Smooth muscle cell (in vitro differentiated cells): ENCODE measurements at regions not wholly inside any gene's neighbourhood (a gene's known extent, or its start where the extent isn't known, plus 50 kb on each side); places are given as distances from the start of the nearest gene placed in this dataset.

Experiments used
- DNase-seq: peaks from one replicate; lab custom pipeline; 2025; ENCODE audit not compliant: unreplicated experiment; lab: John Stamatoyannopoulos, UW
- H2AFZ ChIP-seq: fragments of 200-600 bp; sonication (generic); 2 replicates; pipeline ENCODE4 v1.6.0; 2016; ENCODE audit warnings: antibody characterized with exemption, low read depth, mild to moderate bottlenecking
- H3F3A ChIP-seq: fragments of 200-600 bp; sonication (generic); 2 replicates; pipeline ENCODE4 v1.6.0; 2017; ENCODE audit warnings: antibody characterized with exemption, low read depth
- H3K27ac ChIP-seq: fragments of 200-600 bp; sonication (generic); 2 replicates; pipeline ENCODE4 v1.5.1; 2016; ENCODE audit warnings: low read depth, mild to moderate bottlenecking
- H3K27me3 ChIP-seq: fragments of 200-600 bp; sonication (generic); 2 replicates; pipeline ENCODE4 v1.6.1; 2016; ENCODE audit warnings: low read depth, mild to moderate bottlenecking
- H3K36me3 ChIP-seq: fragments of 200-600 bp; sonication (generic); 2 replicates; pipeline ENCODE4 v1.5.1; 2016; ENCODE audit warnings: low read depth
- H3K4me1 ChIP-seq: fragments of 200-600 bp; sonication (generic); 2 replicates; pipeline ENCODE4 v1.5.1; 2016; ENCODE audit warnings: low read depth
- H3K4me2 ChIP-seq: fragments of 200-600 bp; sonication (generic); 2 replicates; pipeline ENCODE4 v1.6.0; 2016; ENCODE audit warnings: mild to moderate bottlenecking
- H3K4me3 ChIP-seq: fragments of 200-600 bp; sonication (generic); 2 replicates; pipeline ENCODE4 v1.5.1; 2016; ENCODE audit warnings: mild to moderate bottlenecking
- H3K79me2 ChIP-seq: fragments of 200-600 bp; sonication (generic); 2 replicates; pipeline ENCODE4 v1.6.0; 2016; ENCODE audit warnings: low read depth, mild to moderate bottlenecking
- H3K9ac ChIP-seq: fragments of 200-600 bp; sonication (generic); 2 replicates; pipeline ENCODE4 v1.6.0; 2016; ENCODE audit warnings: low read depth
- H3K9me3 ChIP-seq: fragments of 200-600 bp; sonication (generic); replicated peaks from 2 replicates; pipeline ENCODE4 v1.5.1; 2016; ENCODE audit warnings: low read depth
- H4K20me1 ChIP-seq: fragments of 200-600 bp; sonication (generic); 2 replicates; pipeline ENCODE4 v1.6.0; 2016; ENCODE audit warnings: low read depth
- WGBS: methylation state at CpG from one replicate; pipeline ENCODE4 v1.1.7; 2016; ENCODE audit warnings: low lambda C conversion rate; 5-methylcytosine and 5-hydroxymethylcytosine counted together
- TF ChIP-seq, protein P1 (sequence below): fragments of 200-600 bp; sonication (generic); IDR thresholded peaks from 2 replicates; pipeline ENCODE4 v1.5.1; 2017; ENCODE audit warnings: borderline replicate concordance, mild to moderate bottlenecking, antibody characterized with exemption; ENCODE audit not compliant: insufficient read depth, poor library complexity, severe bottlenecking

DNA sequence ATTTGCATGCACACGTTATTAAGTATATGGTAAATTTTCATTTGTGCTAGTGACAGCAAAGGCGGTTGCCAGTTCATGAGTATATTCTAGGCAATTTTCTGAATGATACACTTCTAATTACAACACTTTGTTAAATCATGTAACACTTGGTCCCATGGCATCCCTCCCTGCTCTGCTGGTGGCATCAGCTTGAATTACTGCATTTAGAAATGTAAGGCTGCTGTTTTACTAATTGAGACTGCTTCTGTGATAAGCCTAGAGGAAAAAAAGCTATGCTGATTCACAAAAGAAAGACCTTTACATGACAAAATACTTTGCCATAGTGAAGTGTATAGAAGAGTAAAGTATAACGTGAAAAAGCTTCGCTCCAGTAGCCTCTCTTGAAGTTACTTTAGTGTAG, 636.1 kb downstream of the KCNH5 start:
- no peaks in the 10 kb centered on the region for H3K27me3 ChIP-seq
- H4K20me1 ChIP-seq, result no peaks in the 10 kb centered on the region
- H3K9me3 ChIP-seq, result no peaks in the 10 kb centered on the region
- H3K4me1 ChIP-seq, result no peaks in the 10 kb centered on the region
- peak overlapping the region; percentile 40 for H3K9ac ChIP-seq
- WGBS, result 77% methylated on average over 4 of the region's 4 CpGs
- DNase-seq, result no peak
- peaks cover 4% of the 10 kb centered on the region for H3F3A ChIP-seq
- no peaks in the 10 kb centered on the region for H3K79me2 ChIP-seq
- TF ChIP-seq, protein P1, sequence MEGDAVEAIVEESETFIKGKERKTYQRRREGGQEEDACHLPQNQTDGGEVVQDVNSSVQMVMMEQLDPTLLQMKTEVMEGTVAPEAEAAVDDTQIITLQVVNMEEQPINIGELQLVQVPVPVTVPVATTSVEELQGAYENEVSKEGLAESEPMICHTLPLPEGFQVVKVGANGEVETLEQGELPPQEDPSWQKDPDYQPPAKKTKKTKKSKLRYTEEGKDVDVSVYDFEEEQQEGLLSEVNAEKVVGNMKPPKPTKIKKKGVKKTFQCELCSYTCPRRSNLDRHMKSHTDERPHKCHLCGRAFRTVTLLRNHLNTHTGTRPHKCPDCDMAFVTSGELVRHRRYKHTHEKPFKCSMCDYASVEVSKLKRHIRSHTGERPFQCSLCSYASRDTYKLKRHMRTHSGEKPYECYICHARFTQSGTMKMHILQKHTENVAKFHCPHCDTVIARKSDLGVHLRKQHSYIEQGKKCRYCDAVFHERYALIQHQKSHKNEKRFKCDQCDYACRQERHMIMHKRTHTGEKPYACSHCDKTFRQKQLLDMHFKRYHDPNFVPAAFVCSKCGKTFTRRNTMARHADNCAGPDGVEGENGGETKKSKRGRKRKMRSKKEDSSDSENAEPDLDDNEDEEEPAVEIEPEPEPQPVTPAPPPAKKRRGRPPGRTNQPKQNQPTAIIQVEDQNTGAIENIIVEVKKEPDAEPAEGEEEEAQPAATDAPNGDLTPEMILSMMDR, result no peak
- peak overlapping the region; percentile 51 for H2AFZ ChIP-seq
- peak overlapping the region; percentile 24 for H3K4me2 ChIP-seq
- peak overlapping the region; percentile 86 for H3K27ac ChIP-seq
- no peaks in the 10 kb centered on the region for H3K36me3 ChIP-seq
- no peak overlapping the region for H3K4me3 ChIP-seq

DNA sequence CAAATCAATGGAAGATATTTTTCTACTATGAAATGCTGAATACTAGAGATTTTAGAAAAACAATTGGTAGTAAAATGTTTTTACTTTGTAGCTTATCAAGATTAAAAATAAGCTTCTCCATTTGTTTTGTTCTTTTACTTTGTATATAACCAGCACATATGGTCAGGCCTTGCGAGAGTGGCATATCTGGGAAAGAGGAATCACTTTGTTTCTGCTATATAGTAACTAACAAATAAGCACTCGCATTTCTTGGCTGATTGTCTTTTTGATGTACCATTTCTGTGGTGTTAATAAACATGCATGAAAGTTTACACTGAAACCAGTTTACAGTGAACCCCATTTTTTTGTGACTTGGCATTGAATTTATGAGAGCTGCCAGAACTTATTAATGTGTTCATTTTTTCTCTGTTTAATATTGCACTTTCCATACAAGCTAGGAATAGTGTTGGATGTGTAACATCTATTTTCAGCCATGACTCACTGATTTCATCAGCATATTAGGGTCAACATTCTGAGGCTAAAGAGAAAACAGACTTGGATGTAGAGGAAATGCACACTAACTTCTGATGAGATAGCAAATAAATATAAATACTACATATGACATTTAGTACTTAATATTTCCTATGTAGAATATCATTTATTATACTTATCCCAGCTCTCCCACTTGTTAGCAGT, 635.5 kb downstream of the KCNH5 start:
- H3K4me1 ChIP-seq, result no peaks in the 10 kb centered on the region
- H3K36me3 ChIP-seq, result no peaks in the 10 kb centered on the region
- 60% methylated on average over 2 of the region's 2 CpGs for WGBS
- peak overlapping the region; percentile 24 for H3K4me2 ChIP-seq
- H3K9ac ChIP-seq, result peak overlapping the region; percentile 40
- no peak for DNase-seq
- no peaks in the 10 kb centered on the region for H3K79me2 ChIP-seq
- H3F3A ChIP-seq, result peaks cover 4% of the 10 kb centered on the region
- TF ChIP-seq, protein P1, result no peak
- no peaks in the 10 kb centered on the region for H4K20me1 ChIP-seq
- peak overlapping the region; percentile 51 for H2AFZ ChIP-seq
- H3K27me3 ChIP-seq, result no peaks in the 10 kb centered on the region
- H3K4me3 ChIP-seq, result no peak overlapping the region
- H3K9me3 ChIP-seq, result no peaks in the 10 kb centered on the region
- H3K27ac ChIP-seq, result peak overlapping the region; percentile 86

DNA sequence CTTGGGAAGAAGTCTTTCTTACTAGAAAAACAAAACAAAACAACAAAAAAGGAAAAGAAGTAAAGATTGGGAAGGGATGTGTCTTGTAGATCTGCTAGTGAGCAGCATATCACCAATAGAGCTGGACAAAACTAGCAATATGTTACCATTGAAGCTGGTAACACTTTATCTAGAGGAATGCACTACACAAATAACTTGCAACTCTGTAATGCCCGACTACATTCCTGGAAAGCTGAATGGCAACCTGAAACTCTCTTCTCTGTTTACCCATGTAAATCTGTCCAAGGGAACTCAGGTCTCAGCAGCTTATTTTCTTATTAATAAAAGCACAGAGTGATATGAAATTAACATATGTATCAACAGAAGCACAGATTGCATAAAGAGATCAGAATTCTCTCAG, 624.4 kb downstream of the KCNH5 start:
- Histone ChIP-seq H3K36me3 (no peaks in the 10 kb centered on the region), H3K79me2 (no peaks in the 10 kb centered on the region), H3K4me3 (no peak overlapping the region), H3K4me2 (no peak overlapping the region), H2AFZ (peak overlapping the region; percentile 49), H3F3A (no peaks in the 10 kb centered on the region), H3K27ac (no peak overlapping the region), H4K20me1 (no peaks in the 10 kb centered on the region), H3K4me1 (no peaks in the 10 kb centered on the region), H3K9ac (no peak overlapping the region), H3K9me3 (no peaks in the 10 kb centered on the region), H3K27me3 (no peaks in the 10 kb centered on the region)
- no peak for DNase-seq
- 44% methylated on average over 1 of the region's 1 CpG for WGBS
- TF ChIP-seq, protein P1, result no peak
